NCI-H1105 treated with DMSO at 0.1 percent for 48 hours (cell line): ENCODE measurements at regions not wholly inside any gene's neighbourhood (a gene's known extent, or its start where the extent isn't known, plus 50 kb on each side); places are given as distances from the start of the nearest gene placed in this dataset.
"Not testable (repeated sequence)": the region's sequence is repeated elsewhere in the genome, so short reads cannot be mapped to it uniquely, and the experiment has no call there.

Experiments used
- DNase-seq: peaks from one replicate; lab custom pipeline; 2025; lab: John Stamatoyannopoulos, UW

DNA sequence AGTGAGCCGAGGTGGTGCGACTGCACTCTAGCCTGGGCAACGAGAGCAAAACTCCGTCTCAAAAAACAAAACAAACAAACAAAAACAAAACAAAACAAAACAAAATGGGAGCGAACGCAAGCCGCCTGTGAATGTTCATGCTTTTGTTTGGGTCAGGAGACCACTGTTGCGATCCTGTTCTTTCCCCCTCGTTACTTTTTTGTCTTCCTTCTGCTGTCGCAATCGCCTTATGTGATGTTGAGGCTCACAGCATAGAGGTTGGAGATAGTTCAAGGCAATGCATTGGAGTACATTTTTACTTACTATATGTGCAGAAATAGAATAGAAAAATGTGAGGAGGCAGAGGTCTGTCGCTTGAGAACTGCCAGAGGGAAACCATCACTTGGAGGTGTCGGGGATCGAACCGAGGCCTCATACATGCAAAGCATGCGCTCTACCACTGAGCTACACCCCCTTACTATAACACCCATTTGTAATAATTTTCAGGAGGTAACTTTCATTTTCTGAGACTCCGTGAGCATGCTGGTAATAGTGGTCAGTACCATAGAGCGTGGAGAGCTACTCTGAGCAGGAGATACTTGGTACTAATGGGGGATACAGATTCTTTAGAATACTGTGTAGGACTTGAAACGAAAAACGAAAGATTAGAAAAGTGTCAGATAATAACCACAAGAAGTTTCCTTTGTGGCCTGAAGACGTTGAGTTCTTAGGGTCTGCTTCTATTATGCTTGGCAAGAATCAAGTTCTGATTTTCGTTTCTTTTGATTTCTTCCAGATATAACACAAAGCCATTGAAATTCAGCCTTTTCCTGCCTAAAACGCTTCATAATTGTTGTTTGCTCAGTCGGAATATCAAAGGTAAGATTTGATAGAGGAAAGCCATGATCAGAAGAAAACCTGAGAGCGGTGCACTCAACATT is 121.1 kb downstream of the TRIM27 start:
- no peak for DNase-seq

DNA sequence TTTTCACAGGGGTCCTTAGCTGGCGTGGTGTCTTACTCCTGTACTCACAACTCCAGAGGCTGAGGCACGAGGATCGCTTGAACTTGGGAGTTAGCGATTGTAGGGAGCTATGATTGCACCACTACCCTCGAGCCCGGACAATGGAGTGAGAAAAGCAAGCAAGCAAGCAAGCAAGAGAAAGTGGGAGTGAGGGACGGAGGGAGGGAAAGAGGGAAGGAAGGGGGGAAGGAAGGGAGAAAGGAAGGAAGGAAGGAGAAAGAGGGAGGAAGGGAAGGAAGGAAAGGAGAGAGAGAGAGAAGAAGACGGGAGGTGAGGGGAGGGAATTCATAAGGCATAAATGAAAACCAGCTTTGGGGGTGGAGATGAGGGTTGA is 120.5 kb downstream of the TRIM27 start:
- DNase-seq: no peak

DNA sequence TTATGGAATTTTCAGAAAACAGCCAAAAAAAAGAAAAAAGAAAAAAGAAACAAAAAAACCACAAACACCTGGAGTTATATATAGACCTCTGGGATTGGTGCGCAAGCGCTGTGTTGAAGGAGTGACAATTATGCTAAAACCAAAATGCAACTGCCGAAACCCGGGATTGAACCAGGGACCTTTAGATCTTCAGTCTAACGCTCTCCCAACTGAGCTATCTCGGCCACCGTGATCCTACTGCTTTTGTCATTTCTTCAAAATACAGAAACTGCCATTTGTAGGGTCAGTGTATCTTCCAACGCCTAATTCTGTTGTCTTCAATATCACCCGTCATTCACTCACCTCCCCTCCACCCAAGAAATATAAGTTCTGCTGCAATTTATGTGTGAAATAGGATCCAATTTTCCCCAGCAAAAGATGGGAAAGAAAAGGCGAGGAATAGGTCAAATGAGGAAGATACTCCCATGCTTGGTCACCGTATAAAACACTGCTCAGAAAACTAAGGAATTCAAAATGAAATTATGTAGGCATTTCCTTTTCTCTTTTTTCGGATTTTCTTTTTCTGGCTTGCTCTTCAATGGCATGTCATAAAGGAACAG is 116.0 kb downstream of the TRIM27 start:
- peak; percentile 56 for DNase-seq

DNA sequence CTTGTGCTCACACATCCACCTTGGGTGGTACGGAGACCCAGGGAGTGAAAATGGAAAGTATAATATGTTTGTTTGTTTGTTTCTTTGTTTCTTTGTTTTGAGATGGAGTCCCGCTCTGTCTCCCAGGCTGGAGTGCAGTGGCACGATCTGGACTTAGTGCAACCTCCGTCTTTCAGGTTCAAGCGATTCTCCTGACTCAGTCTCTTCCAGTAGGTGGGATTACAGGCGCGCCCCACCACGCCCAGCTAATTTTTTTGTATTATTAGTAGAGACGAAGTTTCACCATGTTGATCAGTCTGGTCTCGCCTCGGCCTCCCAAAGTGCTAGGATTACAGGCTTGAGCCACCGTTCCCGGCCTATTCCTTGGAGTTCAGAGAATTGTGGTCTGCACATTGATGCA is 115.4 kb downstream of the TRIM27 start:
- DNase-seq: no peak

DNA sequence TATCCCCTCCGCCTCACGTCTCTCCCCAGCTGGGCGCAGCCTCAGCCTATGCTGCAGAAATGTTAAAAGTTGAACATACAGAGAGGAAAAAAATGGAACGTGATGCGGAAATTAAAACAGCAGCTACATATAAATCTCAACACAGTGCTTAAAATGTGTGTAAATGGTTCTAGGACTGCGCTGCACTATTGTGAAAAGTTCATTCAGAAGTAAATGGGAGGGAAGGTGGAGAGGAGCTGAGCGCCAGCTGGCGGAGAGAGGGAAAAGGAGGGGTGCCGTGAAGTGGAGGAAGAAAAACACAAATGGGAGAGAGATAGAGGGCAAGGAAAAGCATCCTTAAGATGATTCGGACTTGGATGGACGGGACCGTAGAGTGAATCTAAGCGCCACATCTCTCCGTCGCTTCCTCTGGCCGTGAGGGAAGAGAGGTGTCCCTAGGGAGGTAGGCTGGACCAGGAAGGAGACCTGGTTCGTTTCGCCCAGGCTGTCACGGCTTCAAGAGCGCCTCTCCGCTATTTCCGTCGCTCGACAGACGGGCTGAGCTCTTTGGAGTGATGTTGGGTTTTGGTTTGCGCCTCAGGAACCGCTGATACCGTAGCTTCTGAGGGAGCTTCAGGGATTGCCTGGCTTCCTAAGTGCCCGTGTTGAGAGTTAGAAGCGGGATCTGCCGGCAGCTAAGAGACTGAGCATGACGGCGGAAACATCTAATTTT is 113.7 kb downstream of the TRIM27 start:
- DNase-seq: peak; percentile 58

DNA sequence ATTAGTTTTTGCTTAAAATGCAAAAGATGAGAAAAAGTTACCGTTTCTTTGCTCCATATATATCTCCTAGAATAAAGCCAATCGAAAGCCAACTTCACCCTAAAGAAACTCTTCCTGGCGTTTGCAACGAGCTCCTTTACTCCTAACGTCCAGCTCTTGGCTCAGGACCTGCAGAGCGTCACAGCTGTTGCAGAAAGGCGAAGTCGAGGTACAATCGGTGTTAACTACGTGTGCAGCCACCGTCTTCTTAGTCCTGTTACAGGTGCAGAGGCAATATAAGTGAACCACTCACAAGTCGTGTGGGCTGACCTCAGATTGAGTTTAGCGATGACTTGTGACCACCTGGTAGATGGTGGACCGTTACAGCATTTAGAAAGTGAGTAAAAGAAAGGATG is 113.1 kb downstream of the TRIM27 start:
- DNase-seq: peak; percentile 27

DNA sequence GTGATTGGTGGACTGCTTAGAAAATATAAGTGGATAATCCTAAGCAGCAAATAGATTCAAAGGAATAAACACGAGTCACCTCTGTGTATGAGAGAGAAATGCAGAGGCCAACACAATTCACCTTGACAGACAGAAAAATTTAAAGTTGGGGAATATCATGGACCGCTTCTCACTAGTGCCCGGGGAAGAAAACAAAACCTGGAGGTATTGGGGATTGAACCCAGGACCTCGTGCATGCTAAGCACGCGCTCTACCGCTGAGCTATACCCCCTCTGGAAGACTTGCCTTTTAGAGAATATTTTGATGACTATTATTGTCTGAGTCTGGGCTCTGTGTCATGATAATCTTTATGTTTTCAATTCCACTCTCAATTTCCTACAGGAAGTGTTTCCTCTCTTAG is 111.9 kb downstream of the TRIM27 start:
- no peak for DNase-seq

DNA sequence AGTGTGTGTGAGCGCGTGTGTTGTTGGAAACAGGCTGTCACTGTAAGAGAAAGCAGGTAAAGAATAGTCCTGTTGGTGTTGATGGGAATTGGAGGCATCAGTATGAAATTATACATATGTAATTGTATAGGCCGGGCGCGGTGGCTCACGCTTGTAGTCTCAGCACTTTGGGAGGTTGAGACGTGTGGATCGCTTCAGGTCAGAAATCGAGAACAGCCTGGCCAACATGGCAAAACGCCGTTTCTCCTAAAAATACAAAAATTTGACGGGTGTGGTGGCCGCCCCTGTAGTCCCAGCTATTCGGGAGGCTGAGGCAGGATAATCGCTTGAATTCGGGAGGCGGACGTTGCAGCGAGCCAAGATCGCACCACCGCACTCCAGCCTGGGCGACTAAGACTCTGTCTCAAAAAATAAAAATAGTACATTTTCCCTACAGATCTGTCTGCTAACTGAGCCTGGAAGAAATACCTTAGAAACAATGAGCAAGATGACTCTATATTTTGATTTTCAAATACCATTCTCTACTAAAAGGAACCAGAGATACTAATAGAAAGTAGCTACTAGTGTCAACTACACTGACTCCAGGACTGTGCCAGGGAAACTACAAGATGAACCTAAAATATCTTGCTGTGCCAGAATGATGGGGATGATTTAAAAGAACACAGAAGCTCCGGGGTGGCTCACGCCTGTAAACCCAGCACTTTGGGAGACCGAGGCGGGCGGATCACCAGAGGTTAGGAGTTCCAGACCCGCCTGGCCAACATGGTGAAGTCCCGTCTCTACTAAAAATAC is 110.8 kb downstream of the TRIM27 start:
- DNase-seq: no peak

DNA sequence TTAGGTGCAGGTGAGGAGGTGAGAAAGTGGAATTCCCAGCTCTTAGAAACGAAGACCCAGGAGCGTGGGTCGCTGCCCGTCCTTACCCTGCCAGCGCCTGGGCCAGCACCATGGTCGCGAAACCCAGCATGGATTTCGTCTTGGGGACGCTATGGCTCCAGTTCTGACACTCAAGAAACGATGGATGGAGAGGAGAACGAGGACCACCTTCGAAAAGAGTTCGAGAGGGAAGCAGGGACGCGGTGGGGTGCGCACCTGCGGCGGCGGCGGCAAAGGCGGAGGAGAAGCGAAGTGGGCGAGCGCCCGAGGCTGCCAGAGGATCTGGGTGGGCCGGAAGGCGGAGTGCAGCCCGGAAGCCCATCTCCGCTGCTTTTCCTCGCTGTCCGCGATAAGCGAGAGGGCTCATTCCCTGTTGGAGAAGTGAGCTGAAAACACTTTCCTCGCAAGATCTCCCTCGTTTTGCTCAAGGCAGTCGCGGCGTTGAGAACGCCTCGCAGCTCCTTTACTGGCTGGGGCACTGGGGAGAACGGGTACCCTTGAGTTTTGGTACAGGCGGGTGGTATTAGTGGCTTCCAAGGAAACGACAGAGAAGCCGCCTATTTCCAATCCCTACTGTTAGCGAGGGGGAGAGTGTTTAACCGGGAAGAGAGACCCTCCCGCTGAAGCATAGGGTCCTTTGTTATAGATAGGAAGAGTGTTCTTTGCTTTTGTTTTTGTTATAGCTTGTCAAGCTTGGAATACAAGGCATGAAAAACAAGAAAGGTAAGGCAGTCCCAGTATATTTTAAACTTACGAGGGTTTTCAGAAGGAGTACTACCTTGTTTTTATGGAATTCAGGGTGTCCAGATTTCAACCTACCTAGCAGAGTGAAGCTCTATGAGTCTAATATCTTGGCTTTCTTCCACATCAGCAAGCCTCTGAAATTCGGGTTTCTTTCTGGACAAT is 109.5 kb downstream of the TRIM27 start:
- no peak for DNase-seq

DNA sequence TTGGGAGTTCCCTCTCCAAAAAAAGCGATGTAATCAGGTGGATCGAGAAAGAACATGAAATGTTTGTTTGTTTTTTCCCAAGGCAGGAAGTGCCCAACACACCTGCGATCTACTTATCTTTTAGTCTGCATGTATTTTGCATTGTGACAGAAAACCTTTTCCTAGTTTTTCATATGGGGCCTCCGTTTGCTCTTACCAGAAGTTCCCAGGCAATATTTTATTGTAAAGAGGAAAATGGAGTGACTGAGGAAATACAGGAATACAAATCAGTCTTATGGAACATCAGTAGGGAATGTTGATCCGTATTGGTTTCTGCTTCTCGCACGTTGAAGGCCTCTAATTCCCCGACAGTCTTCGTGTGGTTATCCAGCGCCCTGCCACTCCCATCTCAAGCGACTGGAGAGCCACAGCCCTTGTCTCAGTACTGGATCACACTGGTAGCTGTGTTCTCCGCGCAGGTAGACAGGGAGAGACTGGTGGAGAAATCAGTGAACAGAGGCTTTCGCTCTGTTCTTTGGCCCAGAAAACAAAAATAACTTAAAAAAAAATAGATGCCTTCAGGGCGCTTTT is 107.4 kb downstream of the TRIM27 start:
- no peak for DNase-seq

DNA sequence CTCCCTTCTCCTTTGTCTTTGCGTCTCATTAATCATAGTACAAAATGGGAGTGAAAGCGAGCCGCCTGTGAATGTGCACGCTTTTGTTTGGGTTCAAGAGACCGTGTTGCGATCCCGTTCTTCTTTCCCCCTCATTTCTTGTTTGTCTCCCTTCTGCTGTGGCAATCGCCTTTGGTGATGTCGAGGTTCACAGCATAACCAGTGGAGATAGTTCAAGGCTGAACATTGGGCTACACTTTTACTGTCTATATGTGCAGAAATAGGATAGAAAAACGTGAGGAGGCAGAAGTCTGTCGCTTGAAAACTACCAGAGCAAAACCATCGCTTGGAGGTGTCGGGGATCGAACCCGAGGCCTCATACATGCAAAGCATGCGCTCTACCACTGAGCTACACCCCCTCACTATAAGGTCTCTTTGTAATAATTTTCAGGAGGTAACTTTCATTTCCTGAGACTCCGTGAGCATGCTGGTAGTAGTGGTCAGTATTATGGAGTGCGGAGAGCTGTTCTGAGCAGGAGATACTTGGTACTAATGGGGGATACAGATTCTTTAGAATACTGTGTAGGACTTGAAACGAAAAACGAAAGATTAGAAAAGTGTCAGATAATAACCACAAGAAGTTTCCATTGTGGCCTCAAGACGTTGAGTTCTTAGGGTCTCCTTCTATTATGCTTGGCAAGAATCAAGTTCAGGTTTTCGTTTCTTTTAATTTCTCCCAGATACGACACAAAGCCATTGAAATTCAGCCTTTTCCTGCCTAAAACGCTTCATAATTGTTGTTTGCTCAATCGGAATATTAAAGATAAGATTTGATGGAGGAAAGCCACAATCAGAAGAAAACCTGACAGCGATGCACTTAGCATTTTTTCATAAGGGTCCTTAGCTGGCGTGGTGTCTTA is 106.6 kb downstream of the TRIM27 start:
- peak; percentile 39 for DNase-seq

DNA sequence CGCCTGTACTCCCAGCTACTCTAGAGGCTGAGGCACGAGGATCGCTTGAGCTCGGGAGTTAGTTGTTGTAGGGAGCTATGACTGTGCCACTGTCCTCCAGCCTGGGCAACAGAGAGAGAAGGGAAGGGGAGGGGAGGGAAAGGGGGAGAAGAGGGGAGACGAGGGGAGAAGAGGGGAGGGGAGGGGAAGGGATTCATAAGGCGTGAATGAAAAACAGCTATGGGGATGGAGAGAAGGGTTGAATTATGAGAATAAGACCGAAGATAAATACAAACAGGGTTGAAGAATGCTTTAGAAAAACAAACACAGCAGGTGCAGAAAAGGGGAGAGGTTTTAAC is 106.0 kb downstream of the TRIM27 start:
- DNase-seq: no peak

DNA sequence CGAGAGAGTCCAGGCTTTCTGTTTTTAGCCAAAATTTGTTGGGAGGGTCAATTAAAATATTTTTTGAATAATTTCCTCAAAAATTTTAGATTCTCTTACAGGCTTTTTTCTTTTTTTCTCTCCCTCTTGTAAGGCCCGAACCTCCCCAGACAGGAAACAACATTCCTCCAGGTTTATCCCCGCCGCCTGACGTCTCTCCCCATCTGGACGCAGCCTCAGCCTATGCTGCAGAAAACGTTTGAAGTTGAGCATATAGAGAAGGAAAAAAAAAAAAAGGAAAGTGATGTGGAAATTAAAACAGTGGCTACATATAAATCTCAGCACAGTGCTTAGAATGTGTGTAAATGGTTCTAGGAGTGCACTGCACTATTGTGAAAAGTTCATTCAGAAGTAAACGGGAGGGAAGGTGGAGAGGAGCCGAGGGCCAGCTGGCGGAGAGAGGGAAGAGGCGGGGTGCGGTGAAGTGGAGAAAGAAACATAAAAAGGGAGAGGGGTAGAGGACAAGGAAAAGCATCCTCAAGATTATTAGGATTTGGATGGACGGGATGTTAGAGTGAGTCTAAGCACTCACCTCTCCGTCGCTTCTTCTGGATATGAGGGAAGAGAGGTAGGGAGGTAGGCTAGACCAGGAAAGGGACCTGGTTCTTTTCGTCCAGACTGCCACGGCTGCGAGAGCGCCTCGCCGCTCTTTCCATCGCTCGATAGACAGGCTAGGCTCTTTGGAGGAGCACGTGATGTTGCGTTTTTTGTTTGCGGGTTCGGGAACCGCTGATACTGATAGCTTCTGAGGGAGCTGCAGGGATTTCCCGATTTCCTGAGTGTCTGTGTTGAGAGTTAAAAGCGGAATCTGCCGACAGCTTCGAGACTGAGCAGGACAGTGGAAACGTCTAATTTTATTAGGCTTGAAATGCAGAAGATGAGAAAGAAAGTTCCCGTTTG is 98.7 kb downstream of the TRIM27 start:
- DNase-seq: peak; percentile 49

DNA sequence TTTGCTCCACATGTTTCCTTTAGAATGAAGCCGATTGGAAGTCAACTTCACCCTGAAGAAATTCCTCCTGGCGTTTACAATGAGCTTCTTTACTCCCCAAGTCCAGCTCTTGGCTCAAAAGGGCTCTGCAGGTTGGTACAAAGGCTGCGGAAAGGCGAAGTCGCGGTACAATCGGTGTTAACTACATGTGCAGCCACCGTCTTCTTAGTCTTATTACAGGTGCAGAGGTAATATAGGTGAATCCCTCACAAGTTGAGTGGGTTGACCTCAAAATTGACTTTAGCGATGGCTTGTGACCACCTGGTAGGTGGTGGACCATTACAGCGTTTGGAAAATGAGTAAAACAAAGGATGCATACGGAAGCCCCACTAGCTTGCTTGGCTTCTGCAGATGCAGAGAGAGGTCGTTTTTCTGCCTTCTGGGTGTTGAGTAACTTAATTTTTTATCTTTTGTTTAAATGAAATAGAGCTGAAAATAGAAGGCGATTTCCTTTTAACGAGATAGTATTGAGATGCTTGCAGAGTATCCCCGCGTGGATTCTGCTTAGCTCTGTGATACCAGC is 98.0 kb downstream of the TRIM27 start:
- no peak for DNase-seq

DNA sequence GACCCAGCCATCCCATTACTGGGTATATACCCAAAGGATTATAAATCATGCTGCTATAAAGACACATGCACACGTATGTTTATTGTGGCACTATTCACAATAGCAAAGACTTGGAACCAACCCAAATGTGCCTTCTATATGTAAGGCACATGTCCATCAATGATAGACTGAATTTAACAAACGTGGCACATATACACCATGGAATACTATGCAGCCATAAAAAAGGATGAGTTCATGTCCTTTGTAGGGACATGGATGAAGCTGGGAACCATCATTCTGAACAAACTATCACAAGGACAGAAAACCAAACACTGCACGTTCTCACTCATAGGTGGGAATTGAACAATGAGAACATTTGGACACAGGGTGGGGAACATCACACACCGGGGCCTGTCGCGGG is 92.1 kb downstream of the TRIM27 start:
- not testable (repeated sequence) for DNase-seq

DNA sequence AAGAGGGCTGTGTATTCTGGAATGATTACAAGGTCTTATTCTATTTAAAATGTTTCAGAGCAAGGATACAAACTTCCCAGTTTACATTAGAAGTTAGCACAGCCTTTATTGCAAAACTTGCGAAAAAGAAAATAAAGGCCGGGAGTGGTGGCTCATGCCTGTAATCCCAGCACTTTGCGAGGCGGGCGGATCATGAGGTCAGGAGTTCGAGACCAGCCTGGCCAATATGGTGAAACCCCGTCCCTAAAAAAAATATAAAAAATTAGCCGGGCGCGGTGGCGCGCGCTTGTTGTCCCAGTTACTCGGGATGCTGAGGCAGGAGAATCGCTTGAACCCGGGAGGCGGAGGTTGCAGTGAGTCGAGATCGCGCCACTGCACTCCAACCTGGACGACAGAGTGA is 87.1 kb downstream of the TRIM27 start:
- DNase-seq: not testable (repeated sequence)

DNA sequence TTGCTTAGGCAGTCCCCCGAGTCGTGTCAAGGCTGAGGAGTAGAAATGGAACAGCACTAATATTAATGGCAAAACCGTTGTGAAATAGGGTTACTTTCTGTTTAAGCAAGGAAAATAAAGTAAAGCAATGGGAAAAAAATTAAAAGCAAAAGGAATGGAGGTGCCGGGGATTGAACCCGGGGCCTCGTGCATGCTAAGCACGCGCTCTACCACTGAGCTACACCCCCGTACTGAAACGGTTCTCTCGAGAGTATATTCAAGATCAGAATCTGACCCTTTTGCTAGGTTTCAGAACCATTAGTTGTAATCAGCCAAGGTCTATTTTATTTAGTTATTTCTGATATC is 85.5 kb downstream of the TRIM27 start:
- peak; percentile 88 for DNase-seq
